Liver (tissue), 8 donors: ENCODE measurements at regions not wholly inside any gene's neighbourhood (a gene's known extent, or its start where the extent isn't known, plus 50 kb on each side); places are given as distances from the start of the nearest gene placed in this dataset.
"Not testable (repeated sequence)": the region's sequence is repeated elsewhere in the genome, so short reads cannot be mapped to it uniquely, and the experiment has no call there.

ENCODE experiments used
- DNase-seq: peaks from one replicate; pipeline ENCODE4 v3.0.0-alpha.2; 2017; ENCODE audit warnings: low spot score
- H3K27ac ChIP-seq, 2 donors: one replicate each; pipeline ENCODE4 v1.7.0; 2013; ENCODE audit warnings: inconsistent platforms in 2 of 2, low read length in 2 of 2, control low read depth in 1 of 2, low read depth in 1 of 2, mild to moderate bottlenecking in 1 of 2
- H3K27me3 ChIP-seq, 4 donors: one replicate each; pipeline versions ENCODE4 v1.6.1 to v1.7.0; 2013; ENCODE audit warnings: low read length in 3 of 4, inconsistent platforms in 1 of 4, mild to moderate bottlenecking in 1 of 4, moderate library complexity in 1 of 4; ENCODE audit not compliant: control insufficient read depth in 4 of 4, insufficient read depth in 4 of 4
- H3K36me3 ChIP-seq, 4 donors: one replicate each; pipeline versions ENCODE4 v1.6.1 to v1.7.0; 2013; ENCODE audit warnings: low read length in 3 of 4, mild to moderate bottlenecking in 3 of 4, low read depth in 1 of 4, moderate library complexity in 1 of 4; ENCODE audit not compliant: control insufficient read depth in 4 of 4, insufficient read depth in 3 of 4
- H3K4me1 ChIP-seq, 4 donors: one replicate each; pipeline versions ENCODE4 v1.6.1 to v1.7.0; 2013; ENCODE audit warnings: low read length in 3 of 4, mild to moderate bottlenecking in 3 of 4, moderate library complexity in 1 of 4; ENCODE audit not compliant: control insufficient read depth in 4 of 4, insufficient read depth in 4 of 4
- H3K4me3 ChIP-seq, 3 donors: one replicate each; pipeline versions ENCODE4 v1.6.1 to v1.7.0; 2013; ENCODE audit warnings: low read length in 3 of 3, control low read depth in 1 of 3, low read depth in 1 of 3, mild to moderate bottlenecking in 1 of 3
- H3K9ac ChIP-seq, 2 donors: one replicate each; pipeline ENCODE4 v1.7.0; 2013; ENCODE audit warnings: low read length in 2 of 2, mild to moderate bottlenecking in 2 of 2, moderate library complexity in 2 of 2, control low read depth in 1 of 2, low read depth in 1 of 2
- H3K9me3 ChIP-seq, 4 donors: one replicate each; pipeline versions ENCODE4 v1.6.1 to v1.7.0; 2013; ENCODE audit warnings: low read length in 3 of 4; ENCODE audit not compliant: control insufficient read depth in 4 of 4
- EGR1 ChIP-seq, 2 donors: IDR thresholded peaks; 2 replicates each; pipeline ENCODE4 v1.6.1; 2016 to 2018; ENCODE audit warnings: antibody characterized with exemption in 2 of 2, low read depth in 2 of 2
- FOXA1 ChIP-seq: IDR thresholded peaks from 2 replicates; pipeline ENCODE4 v1.6.1; 2016; ENCODE audit warnings: antibody characterized with exemption
- GABPA ChIP-seq, 2 donors: IDR thresholded peaks in 1 of 2; conservative IDR thresholded peaks in 1 of 2; 2 replicates each; pipeline ENCODE4 v1.6.1; 2016; ENCODE audit warnings: antibody characterized with exemption in 2 of 2, mild to moderate bottlenecking in 1 of 2, moderate library complexity in 1 of 2
- HNF4G ChIP-seq: IDR thresholded peaks from 2 replicates; pipeline ENCODE4 v1.6.1; 2016; ENCODE audit warnings: antibody characterized with exemption
- JUND ChIP-seq, 2 donors: IDR thresholded peaks; 2 replicates each; pipeline ENCODE4 v1.6.1; 2016; ENCODE audit warnings: antibody characterized with exemption in 2 of 2
- NR2F2 ChIP-seq: IDR thresholded peaks from 2 replicates; pipeline ENCODE4 v1.6.1; 2016; ENCODE audit warnings: antibody characterized with exemption
- RXRA ChIP-seq, 2 donors: IDR thresholded peaks; 2 replicates each; pipeline ENCODE4 v1.6.1; 2017 to 2018; ENCODE audit warnings: antibody characterized with exemption in 2 of 2, mild to moderate bottlenecking in 1 of 2
- SP1 ChIP-seq: IDR thresholded peaks from 2 replicates; pipeline ENCODE4 v1.6.1; 2018; ENCODE audit warnings: antibody characterized with exemption, mild to moderate bottlenecking
- TAF1 ChIP-seq: conservative IDR thresholded peaks from 2 replicates; pipeline ENCODE4 v1.6.1; 2016; ENCODE audit warnings: antibody characterized with exemption, mild to moderate bottlenecking
- WGBS: extraction: QIAGEN DNeasy Blood & Tissue Kit; methylation state at CpG from one replicate; pipeline ENCODE4 v1.1.7; 2013; 5-methylcytosine and 5-hydroxymethylcytosine counted together
- TF ChIP-seq, protein P1 (sequence below): IDR thresholded peaks from 2 replicates; pipeline ENCODE4 v1.6.1; 2016; ENCODE audit warnings: antibody characterized with exemption
- TF ChIP-seq, protein P2 (sequence below): fragments of 150-350 bp; IDR thresholded peaks from 2 replicates; pipeline ENCODE4 v1.5.1; 2017; ENCODE audit warnings: improper control_type of control experiment, low read depth, low read length; ENCODE audit not compliant: missing input control
- TF ChIP-seq, protein P3 (sequence below): IDR thresholded peaks from 2 replicates; pipeline ENCODE4 v1.6.1; 2016; ENCODE audit warnings: antibody characterized with exemption, mild to moderate bottlenecking
- donor health status: healthy.
- donor health status: healthy.
- donor health status: healthy.
- donor health status: healthy.
- donor health status: healthy.

DNA sequence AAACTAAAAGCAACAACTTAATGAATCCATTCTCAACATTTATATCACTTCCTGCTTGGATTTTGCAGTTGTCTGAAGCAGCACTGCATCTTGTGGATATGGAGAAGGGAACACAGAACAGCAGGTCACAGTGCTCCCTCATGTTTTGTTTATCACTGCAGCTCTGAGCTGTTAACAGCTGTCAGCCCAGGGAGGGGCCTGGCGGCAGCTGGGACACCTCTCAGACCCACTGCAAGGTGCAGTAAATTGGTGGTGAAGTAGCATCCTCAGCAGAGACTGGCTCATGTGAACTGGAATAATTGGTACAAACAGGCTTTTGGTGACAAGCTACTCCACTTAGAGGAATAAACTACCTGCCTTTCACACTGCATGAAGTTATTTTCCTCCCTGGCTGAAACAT lies 170.4 kb downstream of the LIG4 start:
- no peak overlapping the region for H3K4me3 ChIP-seq
- no peak overlapping the region for H3K9ac ChIP-seq
- no peaks in the 10 kb centered on the region for H3K27me3 ChIP-seq
- H3K4me1 ChIP-seq, result no peaks in the 10 kb centered on the region
- TF ChIP-seq SP1 (no peak), FOXA1 (no peak), EGR1 (IDR thresholded peaks at IDR 0.05; ENCODE audit: low read depth in 2 of 2) (no peak), RXRA (IDR thresholded peaks at IDR 0.05) (no peak), JUND (IDR thresholded peaks at IDR 0.05) (no peak), HNF4G (no peak)
- WGBS, result 75% methylated on average over 1 of the region's 1 CpG
- no peaks in the 10 kb centered on the region for H3K36me3 ChIP-seq
- no peaks in the 10 kb centered on the region for H3K9me3 ChIP-seq
- DNase-seq, result no peak
- no peak overlapping the region for H3K27ac ChIP-seq

DNA sequence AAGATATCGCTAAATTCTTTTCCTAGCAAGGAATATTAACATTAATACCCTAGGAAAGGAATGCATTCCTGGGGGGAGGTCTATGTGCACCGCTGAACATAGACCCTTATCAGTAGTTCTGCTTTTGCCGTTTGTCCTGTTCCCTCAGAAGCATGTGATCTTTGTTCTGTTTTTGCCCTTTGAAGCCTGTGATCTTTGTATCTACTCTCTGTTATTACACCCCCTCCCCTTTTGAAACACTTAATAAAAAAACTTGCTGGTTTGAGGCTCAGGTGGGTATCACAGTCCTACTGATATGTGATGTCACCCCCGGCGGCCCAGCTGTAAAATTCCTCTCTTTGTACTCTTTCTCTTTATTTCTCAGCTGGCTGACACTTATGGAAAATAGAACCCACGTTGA lies 172.5 kb downstream of the LIG4 start:
- H3K4me1 ChIP-seq, H3K27me3 ChIP-seq, H3K9me3 ChIP-seq, DNase-seq, H3K36me3 ChIP-seq, H3K27ac ChIP-seq, H3K4me3 ChIP-seq, H3K9ac ChIP-seq: not testable (repeated sequence)
- WGBS, result 65% methylated on average over 6 of the region's 6 CpGs

DNA sequence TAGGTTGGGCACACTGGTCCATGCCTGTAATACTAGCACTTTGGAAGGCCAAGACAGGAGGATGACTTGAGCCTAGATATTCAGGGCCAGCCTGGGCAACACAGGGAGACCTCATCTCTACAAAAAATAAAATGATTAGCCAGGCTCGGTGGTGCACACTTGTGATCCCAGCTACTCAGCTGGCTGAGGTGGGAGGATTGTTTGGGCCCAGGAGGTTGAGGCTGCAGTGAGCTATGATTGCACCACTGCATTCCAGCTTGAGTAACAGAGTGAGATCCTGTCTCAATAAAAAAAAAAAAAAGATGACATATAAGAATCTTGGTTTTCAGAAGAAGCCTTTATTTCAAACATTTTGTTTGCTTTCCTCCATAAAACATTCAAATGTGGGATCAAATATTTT lies 178.0 kb downstream of the LIG4 start:
- Histone ChIP-seq H3K4me3 (no peak overlapping the region), H3K9ac (no peak overlapping the region), H3K36me3 (no peaks in the 10 kb centered on the region), H3K9me3 (no peaks in the 10 kb centered on the region), H3K27me3 (no peaks in the 10 kb centered on the region), H3K27ac (no peak overlapping the region), H3K4me1 (no peaks in the 10 kb centered on the region)
- WGBS, result 58% methylated on average over 1 of the region's 1 CpG
- TF ChIP-seq NR2F2 (no peak), GABPA (IDR thresholded peaks at IDR 0.05 in 1 of 2, conservative IDR thresholded peaks at IDR 0.05 in 1 of 2) (no peak), TAF1 (no peak), JUND (IDR thresholded peaks at IDR 0.05) (no peak)
- TF ChIP-seq, protein P1, sequence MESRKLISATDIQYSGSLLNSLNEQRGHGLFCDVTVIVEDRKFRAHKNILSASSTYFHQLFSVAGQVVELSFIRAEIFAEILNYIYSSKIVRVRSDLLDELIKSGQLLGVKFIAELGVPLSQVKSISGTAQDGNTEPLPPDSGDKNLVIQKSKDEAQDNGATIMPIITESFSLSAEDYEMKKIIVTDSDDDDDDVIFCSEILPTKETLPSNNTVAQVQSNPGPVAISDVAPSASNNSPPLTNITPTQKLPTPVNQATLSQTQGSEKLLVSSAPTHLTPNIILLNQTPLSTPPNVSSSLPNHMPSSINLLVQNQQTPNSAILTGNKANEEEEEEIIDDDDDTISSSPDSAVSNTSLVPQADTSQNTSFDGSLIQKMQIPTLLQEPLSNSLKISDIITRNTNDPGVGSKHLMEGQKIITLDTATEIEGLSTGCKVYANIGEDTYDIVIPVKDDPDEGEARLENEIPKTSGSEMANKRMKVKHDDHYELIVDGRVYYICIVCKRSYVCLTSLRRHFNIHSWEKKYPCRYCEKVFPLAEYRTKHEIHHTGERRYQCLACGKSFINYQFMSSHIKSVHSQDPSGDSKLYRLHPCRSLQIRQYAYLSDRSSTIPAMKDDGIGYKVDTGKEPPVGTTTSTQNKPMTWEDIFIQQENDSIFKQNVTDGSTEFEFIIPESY, result no peak
- TF ChIP-seq, protein P2, sequence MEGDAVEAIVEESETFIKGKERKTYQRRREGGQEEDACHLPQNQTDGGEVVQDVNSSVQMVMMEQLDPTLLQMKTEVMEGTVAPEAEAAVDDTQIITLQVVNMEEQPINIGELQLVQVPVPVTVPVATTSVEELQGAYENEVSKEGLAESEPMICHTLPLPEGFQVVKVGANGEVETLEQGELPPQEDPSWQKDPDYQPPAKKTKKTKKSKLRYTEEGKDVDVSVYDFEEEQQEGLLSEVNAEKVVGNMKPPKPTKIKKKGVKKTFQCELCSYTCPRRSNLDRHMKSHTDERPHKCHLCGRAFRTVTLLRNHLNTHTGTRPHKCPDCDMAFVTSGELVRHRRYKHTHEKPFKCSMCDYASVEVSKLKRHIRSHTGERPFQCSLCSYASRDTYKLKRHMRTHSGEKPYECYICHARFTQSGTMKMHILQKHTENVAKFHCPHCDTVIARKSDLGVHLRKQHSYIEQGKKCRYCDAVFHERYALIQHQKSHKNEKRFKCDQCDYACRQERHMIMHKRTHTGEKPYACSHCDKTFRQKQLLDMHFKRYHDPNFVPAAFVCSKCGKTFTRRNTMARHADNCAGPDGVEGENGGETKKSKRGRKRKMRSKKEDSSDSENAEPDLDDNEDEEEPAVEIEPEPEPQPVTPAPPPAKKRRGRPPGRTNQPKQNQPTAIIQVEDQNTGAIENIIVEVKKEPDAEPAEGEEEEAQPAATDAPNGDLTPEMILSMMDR, result no peak
- DNase-seq, result no peak

DNA sequence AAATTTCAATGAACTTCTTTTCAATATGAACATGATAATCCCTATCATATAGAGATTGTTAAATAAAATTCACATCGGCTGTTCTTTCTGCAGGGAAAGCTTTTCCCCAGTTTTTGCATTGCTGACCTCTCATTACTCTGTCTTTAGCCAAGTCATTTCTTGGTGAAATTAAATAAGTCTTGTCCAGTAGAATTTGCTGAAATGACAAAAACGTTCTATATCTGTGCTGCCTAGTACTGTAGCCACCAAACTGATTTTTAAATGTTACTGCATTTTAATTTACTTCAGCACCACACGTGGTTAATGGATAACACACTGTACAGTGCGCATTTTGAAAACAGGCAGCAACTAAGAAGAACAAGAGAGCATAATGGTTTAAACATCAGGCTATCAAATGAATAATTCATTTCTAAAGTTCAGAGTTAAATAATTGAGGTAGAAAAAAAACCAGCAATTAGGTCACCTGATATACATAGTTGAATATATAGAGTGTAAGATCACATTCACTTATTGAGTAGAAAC lies 178.9 kb downstream of the LIG4 start:
- H3K4me3 ChIP-seq, result no peak overlapping the region

More for the DNA sequence above, 178.9 kb downstream of the LIG4 start:
- Histone ChIP-seq H3K4me1 (no peaks in the 10 kb centered on the region), H3K36me3 (no peaks in the 10 kb centered on the region), H3K9me3 (no peaks in the 10 kb centered on the region), H3K9ac (no peak overlapping the region), H3K27me3 (no peaks in the 10 kb centered on the region), H3K27ac (no peak overlapping the region)
- WGBS, result 63% methylated on average over 4 of the region's 4 CpGs
- DNase-seq, result no peak
- TF ChIP-seq, protein P3, sequence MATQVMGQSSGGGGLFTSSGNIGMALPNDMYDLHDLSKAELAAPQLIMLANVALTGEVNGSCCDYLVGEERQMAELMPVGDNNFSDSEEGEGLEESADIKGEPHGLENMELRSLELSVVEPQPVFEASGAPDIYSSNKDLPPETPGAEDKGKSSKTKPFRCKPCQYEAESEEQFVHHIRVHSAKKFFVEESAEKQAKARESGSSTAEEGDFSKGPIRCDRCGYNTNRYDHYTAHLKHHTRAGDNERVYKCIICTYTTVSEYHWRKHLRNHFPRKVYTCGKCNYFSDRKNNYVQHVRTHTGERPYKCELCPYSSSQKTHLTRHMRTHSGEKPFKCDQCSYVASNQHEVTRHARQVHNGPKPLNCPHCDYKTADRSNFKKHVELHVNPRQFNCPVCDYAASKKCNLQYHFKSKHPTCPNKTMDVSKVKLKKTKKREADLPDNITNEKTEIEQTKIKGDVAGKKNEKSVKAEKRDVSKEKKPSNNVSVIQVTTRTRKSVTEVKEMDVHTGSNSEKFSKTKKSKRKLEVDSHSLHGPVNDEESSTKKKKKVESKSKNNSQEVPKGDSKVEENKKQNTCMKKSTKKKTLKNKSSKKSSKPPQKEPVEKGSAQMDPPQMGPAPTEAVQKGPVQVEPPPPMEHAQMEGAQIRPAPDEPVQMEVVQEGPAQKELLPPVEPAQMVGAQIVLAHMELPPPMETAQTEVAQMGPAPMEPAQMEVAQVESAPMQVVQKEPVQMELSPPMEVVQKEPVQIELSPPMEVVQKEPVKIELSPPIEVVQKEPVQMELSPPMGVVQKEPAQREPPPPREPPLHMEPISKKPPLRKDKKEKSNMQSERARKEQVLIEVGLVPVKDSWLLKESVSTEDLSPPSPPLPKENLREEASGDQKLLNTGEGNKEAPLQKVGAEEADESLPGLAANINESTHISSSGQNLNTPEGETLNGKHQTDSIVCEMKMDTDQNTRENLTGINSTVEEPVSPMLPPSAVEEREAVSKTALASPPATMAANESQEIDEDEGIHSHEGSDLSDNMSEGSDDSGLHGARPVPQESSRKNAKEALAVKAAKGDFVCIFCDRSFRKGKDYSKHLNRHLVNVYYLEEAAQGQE, result no peak
- TF ChIP-seq SP1, result no peak
